ENCODE measurements at regions not wholly inside any gene's neighbourhood (a gene's known extent, or its start where the extent isn't known, plus 50 kb on each side); places are given as distances from the start of the nearest gene placed in this dataset.

DNA sequence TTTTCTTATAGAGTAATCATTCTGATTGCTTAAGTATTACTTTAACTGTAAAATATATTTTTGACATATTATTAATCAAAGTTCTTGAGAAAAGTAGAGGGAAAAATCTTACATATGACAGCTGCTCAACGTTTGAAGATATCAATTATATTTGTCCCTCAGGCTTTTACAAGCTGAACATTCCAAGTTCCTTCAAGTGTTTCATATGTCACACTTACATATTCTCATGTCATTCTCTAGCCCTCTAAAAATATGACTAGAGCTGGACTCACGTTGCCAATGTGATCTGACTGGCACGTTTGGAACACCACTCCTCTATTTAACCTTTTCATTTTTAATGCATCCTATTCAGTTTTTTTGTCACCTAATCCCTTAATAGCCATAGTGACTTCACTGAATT, 492.9 kb downstream of the PCDH18 start:
- H3K18ac ChIP-seq (ENCODE audit: low read depth, low read length), result no peak overlapping the region
- H3K27me3 ChIP-seq (ENCODE audit: control insufficient read depth, insufficient read depth, low read length), result no peaks in the 10 kb centered on the region
- H3K9me3 ChIP-seq (ENCODE audit: control insufficient read depth, insufficient read depth, low read length), result no peaks in the 10 kb centered on the region
- no peak overlapping the region for H2AFZ ChIP-seq (replicated peaks; ENCODE audit: low read length, poor library complexity)
- CTCF ChIA-PET, result no interaction called here
- no peak overlapping the region for H4K8ac ChIP-seq (ENCODE audit: low read depth in 2 of 2, low read length in 2 of 2)
- no peak overlapping the region for H3K4ac ChIP-seq (ENCODE audit: low read depth, low read length)
- WGBS, 2 experiments (ENCODE audit: extremely low coverage in 2 of 2, insufficient read length in 1 of 2), result 0% methylated on average over 1 of the region's 3 CpGs; no CpG with 5 or more reads in 1 of the 2 experiments
- no peak overlapping the region for H3K23ac ChIP-seq (ENCODE audit: low read depth, low read length)
- H3K9ac ChIP-seq (ENCODE audit: low read depth, low read length), result no peak overlapping the region
- H3K4me2 ChIP-seq (ENCODE audit: low read depth, low read length), result no peak overlapping the region
- H2AK9ac ChIP-seq (replicated peaks; ENCODE audit: low read depth, low read length, poor library complexity), result no peak overlapping the region
- no peaks in the 10 kb centered on the region for H3K4me1 ChIP-seq (ENCODE audit: control insufficient read depth, insufficient read depth, low read length)
- in situ Hi-C loops (cut with MboI; ENCODE audit: low sequenced_read_pairs), result no loop called here
- H3K36me3 ChIP-seq (ENCODE audit: control insufficient read depth, insufficient read depth, low read length), result no peaks in the 10 kb centered on the region
- H2AK5ac ChIP-seq (ENCODE audit: low read depth, low read length), result no peak overlapping the region
- no TSS peak for BruUV-seq (replicated peaks)
- H4K20me1 ChIP-seq (ENCODE audit: insufficient read depth, low read length), result no peaks in the 10 kb centered on the region
- intact Hi-C loops (cut with micrococcal nuclease), result no loop called here
- no peak overlapping the region for H3K27ac ChIP-seq (ENCODE audit: insufficient read depth, low read length)
- no peak overlapping the region for H2BK120ac ChIP-seq (ENCODE audit: low read depth, low read length)
- no peak overlapping the region for H3K14ac ChIP-seq (replicated peaks; ENCODE audit: low read depth, low read length)
- POLR2A ChIA-PET (ENCODE audit: unreplicated experiment), result no interaction called here
- dilution Hi-C loops (cut with HindIII; ENCODE audit: low sequenced_read_pairs, unreplicated experiment), result no loop called here
- TF ChIP-seq BHLHE40 (IDR thresholded peaks at IDR 0.05; ENCODE audit: low read depth, low read length) (no peak), CHD1 (IDR thresholded peaks at IDR 0.05; ENCODE audit: low read depth, low read length) (no peak), SMC3 (IDR thresholded peaks at IDR 0.05; ENCODE audit: low read depth, low read length) (no peak)
- no peak for ATAC-seq (ENCODE audit: low read depth)
- DNase-seq, result no peak
- H4K91ac ChIP-seq (ENCODE audit: insufficient read depth, low read depth, low read length), result no peak overlapping the region
- no peaks in the 10 kb centered on the region for H3K79me1 ChIP-seq (ENCODE audit: low read depth in 1 of 2, low read length in 2 of 2)
- H3K56ac ChIP-seq (ENCODE audit: extremely low read depth, insufficient read depth, low read length), result no peak overlapping the region
- H2BK5ac ChIP-seq (ENCODE audit: low read depth, low read length, poor library complexity, severe bottlenecking), result no peak overlapping the region
- H3K9me1 ChIP-seq (ENCODE audit: insufficient read depth, low read length), result no peaks in the 10 kb centered on the region
- H4K5ac ChIP-seq (ENCODE audit: low read depth, low read length), result no peak overlapping the region
- no peak overlapping the region for H2BK20ac ChIP-seq (ENCODE audit: low read depth, low read length)
- H3K4me3 ChIP-seq (ENCODE audit: insufficient read depth, low read depth, low read length), result no peak overlapping the region
- no peak overlapping the region for H2BK15ac ChIP-seq (ENCODE audit: low read depth, low read length)

Data from IMR-90 (cell line).